ENCODE measurements at regions not wholly inside any gene's neighbourhood (a gene's known extent, or its start where the extent isn't known, plus 50 kb on each side); places are given as distances from the start of the nearest gene placed in this dataset.

- H3K9ac ChIP-seq (ENCODE audit: low read depth in 2 of 2, low read length in 2 of 2), result no peak overlapping the region
- no peaks in the 10 kb centered on the region for H3K4me1 ChIP-seq
- no peak overlapping the region for H3K4me3 ChIP-seq
- no peak overlapping the region for H3K27ac ChIP-seq
- H3K9me3 ChIP-seq, result no peaks in the 10 kb centered on the region
- no peak for DNase-seq
- intact Hi-C loops (cut with DNase I), result no loop called here
- no peaks in the 10 kb centered on the region for H3K27me3 ChIP-seq
- H3K36me3 ChIP-seq, result no peaks in the 10 kb centered on the region
- no peak for TF ChIP-seq CTCF (IDR thresholded peaks at IDR 0.05)
Observed at GRCh38 chr9:29751226-29751625, 2177.9 kb upstream of the C9orf72 start.

GRCh38 chr9:29753638-29754037, 2180.4 kb upstream of the C9orf72 start:
- H3K9me3 ChIP-seq, result no peaks in the 10 kb centered on the region
- H3K9ac ChIP-seq (ENCODE audit: low read depth in 2 of 2, low read length in 2 of 2), result no peak overlapping the region
- H3K36me3 ChIP-seq, result no peaks in the 10 kb centered on the region
- H3K4me3 ChIP-seq, result no peak overlapping the region
- intact Hi-C loops (cut with DNase I), result no loop called here
- TF ChIP-seq CTCF (IDR thresholded peaks at IDR 0.05), result no peak
- H3K27ac ChIP-seq, result no peak overlapping the region
- DNase-seq, result no peak
- H3K27me3 ChIP-seq, result no peaks in the 10 kb centered on the region
- H3K4me1 ChIP-seq, result no peaks in the 10 kb centered on the region

- intact Hi-C loops (cut with DNase I), result no loop called here
- H3K9me3 ChIP-seq, result no peaks in the 10 kb centered on the region
- no peak overlapping the region for H3K9ac ChIP-seq (ENCODE audit: low read depth in 2 of 2, low read length in 2 of 2)
- no peak overlapping the region for H3K27ac ChIP-seq
- no peak for TF ChIP-seq CTCF (IDR thresholded peaks at IDR 0.05)
- no peak overlapping the region for H3K4me3 ChIP-seq
- H3K4me1 ChIP-seq, result no peaks in the 10 kb centered on the region
- no peaks in the 10 kb centered on the region for H3K27me3 ChIP-seq
- no peaks in the 10 kb centered on the region for H3K36me3 ChIP-seq
- no peak for DNase-seq
Observed at GRCh38 chr9:29769019-29769418, 2195.7 kb upstream of the C9orf72 start.

- Histone ChIP-seq H3K36me3 (no peaks in the 10 kb centered on the region), H3K4me3 (no peak overlapping the region), H3K27me3 (no peaks in the 10 kb centered on the region), H3K9ac (ENCODE audit: low read depth in 2 of 2, low read length in 2 of 2) (no peak overlapping the region), H3K4me1 (no peaks in the 10 kb centered on the region), H3K9me3 (no peaks in the 10 kb centered on the region), H3K27ac (no peak overlapping the region)
- no peak for TF ChIP-seq CTCF (IDR thresholded peaks at IDR 0.05)
- intact Hi-C loops (cut with DNase I), result no loop called here
- DNase-seq, result no peak
Observed at GRCh38 chr9:29773676-29774075, 2200.4 kb upstream of the C9orf72 start.

- no peak overlapping the region for H3K27ac ChIP-seq
- H3K9ac ChIP-seq (ENCODE audit: low read depth in 2 of 2, low read length in 2 of 2), result no peak overlapping the region
- H3K9me3 ChIP-seq, result no peaks in the 10 kb centered on the region
- no peaks in the 10 kb centered on the region for H3K27me3 ChIP-seq
- no peak overlapping the region for H3K4me3 ChIP-seq
- intact Hi-C loops (cut with DNase I), result no loop called here
- H3K36me3 ChIP-seq, result no peaks in the 10 kb centered on the region
- DNase-seq, result no peak
- no peak for TF ChIP-seq CTCF (IDR thresholded peaks at IDR 0.05)
- no peaks in the 10 kb centered on the region for H3K4me1 ChIP-seq
Observed at GRCh38 chr9:29775491-29775890, 2202.2 kb upstream of the C9orf72 start.
